ENCODE measurements at regions not wholly inside any gene's neighbourhood (a gene's known extent, or its start where the extent isn't known, plus 50 kb on each side); places are given as distances from the start of the nearest gene placed in this dataset.
"Not testable (repeated sequence)": the region's sequence is repeated elsewhere in the genome, so short reads cannot be mapped to it uniquely, and the experiment has no call there.

- H3K4me3 ChIP-seq (ENCODE audit: low read depth, low read length), result no peak overlapping the region
- in situ Hi-C loops (cut with HindIII; ENCODE audit: low sequenced_read_pairs), result no loop called here
- TF ChIP-seq CTCF (IDR thresholded peaks at IDR 0.05; ENCODE audit: low read depth, low read length), result no peak
- no peak for DNase-seq (ENCODE audit: low read depth, low spot score)
Observed at GRCh38 chr3:194950906-194951628, 265.4 kb downstream of the FAM43A start.

- DNase-seq (ENCODE audit: low read depth, low spot score); in situ Hi-C loops (cut with HindIII; ENCODE audit: low sequenced_read_pairs): not testable (repeated sequence)
Observed at GRCh38 chr3:194951629-194951920, 265.9 kb downstream of the FAM43A start.

DNA sequence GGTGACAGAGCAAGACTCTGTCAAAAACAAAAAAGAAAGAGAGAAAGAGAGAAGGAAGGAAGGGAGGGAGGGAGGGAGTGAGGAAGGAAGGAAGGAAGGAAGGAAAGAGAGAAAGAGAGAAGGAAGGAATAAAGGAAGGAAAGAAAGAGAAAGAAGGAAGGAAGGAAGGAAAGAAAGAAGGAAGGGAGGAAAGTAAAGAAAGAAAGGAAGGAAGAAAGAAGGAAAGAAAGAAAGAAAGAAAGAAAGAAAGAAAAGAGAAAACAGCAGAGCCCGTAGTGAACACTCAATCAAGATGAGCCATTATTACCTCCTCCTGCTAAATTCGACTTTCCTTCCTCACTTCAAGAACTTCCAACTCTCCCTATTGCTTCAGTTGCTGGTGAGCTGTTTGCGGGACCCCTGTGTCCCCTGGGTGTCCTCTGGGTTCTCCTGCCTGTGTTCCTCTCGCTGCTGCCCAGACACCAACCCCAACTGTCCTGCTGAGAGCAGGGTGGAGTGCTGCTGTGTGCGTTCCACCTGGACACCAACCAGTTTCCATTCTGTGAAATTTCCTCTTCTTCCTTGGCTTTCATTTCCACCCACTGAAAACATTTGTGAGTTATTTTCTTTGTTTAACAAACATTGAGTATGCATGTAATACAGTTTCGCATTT is 266.4 kb downstream of the FAM43A start:
- no peak for DNase-seq (ENCODE audit: low read depth, low spot score)
- in situ Hi-C loops (cut with HindIII; ENCODE audit: low sequenced_read_pairs), result no loop called here
- no peak for TF ChIP-seq CTCF (IDR thresholded peaks at IDR 0.05; ENCODE audit: low read depth, low read length)
- no peak overlapping the region for H3K4me3 ChIP-seq (ENCODE audit: low read depth, low read length)

More at GRCh38 chr3:194951629-194951920, 265.9 kb downstream of the FAM43A start:
- not testable (repeated sequence) for H3K4me3 ChIP-seq (ENCODE audit: low read depth, low read length)

DNA sequence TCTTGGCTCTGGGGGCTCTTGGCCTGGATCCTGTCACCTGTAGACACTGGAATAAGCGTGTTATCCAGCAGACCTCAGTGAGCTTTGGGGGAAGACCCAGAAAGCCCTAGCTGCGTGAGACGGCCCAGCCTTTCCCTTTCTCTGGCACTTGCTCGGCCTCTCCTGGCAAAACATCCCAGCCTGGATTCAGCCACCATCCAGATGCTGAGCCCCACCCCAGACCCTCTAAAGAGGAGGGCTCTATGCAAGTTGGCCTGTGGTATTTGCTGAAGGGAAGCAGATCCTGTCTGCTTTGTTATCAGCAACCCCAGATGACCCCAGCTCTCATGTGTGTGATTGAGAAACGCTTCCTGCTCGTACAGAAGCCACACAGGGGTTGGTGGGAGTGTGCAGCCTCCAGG is 267.2 kb downstream of the FAM43A start:
- no peak for DNase-seq (ENCODE audit: low read depth, low spot score)
- no peak for TF ChIP-seq CTCF (IDR thresholded peaks at IDR 0.05; ENCODE audit: low read depth, low read length)
- no peak overlapping the region for H3K4me3 ChIP-seq (ENCODE audit: low read depth, low read length)
- in situ Hi-C loops (cut with HindIII; ENCODE audit: low sequenced_read_pairs), result no loop called here

DNA sequence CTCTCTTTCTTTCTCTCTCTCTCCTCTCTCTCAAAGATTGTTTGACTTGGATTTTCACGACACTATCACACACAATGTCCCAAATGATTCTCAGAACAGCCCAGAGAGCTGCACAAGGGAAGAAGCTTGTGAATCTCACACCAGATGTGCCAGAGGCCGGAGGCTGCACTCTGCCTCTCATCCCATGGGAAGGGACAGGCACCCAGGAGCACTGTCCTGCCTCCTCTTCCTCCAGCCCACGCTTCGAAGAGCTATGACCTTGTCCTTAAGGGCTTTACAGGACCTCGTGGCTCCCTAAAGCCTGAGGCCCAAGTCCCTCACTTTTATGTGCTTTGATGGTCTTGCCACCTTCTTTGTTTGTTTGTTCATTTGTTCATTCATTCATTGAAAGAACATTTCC is 267.6 kb downstream of the FAM43A start:
- H3K4me3 ChIP-seq (ENCODE audit: low read depth, low read length), result no peak overlapping the region
- no peak for DNase-seq (ENCODE audit: low read depth, low spot score)
- in situ Hi-C loops (cut with HindIII; ENCODE audit: low sequenced_read_pairs), result no loop called here
- no peak for TF ChIP-seq CTCF (IDR thresholded peaks at IDR 0.05; ENCODE audit: low read depth, low read length)

GRCh38 chr3:194955546-194955945 is 269.9 kb downstream of the FAM43A start:
- in situ Hi-C loops (cut with HindIII; ENCODE audit: low sequenced_read_pairs), result no loop called here
- DNase-seq (ENCODE audit: low read depth, low spot score), result no peak
- no peak overlapping the region for H3K4me3 ChIP-seq (ENCODE audit: low read depth, low read length)
- no peak for TF ChIP-seq CTCF (IDR thresholded peaks at IDR 0.05; ENCODE audit: low read depth, low read length)

DNA sequence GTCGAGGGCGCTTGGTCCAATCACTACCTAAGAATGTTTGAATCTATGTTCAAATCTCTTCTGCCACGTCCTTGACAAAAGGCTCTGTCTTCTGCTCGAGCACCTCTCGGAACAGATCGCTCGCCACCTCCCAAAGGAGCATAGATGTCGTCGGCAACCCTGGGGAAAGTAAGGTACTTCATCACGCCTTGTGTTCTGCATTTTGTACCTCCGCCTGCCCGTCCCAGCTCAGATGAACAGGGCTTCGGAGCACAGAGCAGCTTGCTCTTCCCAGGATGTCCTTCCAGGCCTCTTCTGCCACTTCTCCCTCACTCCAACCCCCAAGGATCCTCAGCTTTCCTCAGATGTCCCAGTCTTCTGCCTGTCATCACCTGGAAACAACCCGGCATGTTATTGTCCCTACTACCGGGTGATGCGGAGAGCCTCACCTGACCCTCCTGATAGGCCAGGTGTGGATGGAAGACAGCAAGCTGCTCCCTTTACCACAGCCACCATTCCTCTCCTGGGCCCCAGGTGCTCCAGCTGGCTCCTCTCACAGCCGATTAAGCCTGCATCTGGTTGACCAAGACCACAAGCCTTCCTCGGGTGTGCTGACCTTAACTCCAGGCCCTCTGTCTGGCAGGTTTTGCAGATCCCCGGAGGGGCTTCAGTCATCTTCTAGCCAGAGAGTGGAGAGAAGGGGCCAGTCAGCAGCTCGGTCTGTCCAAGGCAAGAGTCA is 270.5 kb downstream of the FAM43A start:
- in situ Hi-C loops (cut with HindIII; ENCODE audit: low sequenced_read_pairs), result no loop called here
- DNase-seq (ENCODE audit: low read depth, low spot score), result no peak
- no peak for TF ChIP-seq CTCF (IDR thresholded peaks at IDR 0.05; ENCODE audit: low read depth, low read length)
- H3K4me3 ChIP-seq (ENCODE audit: low read depth, low read length), result no peak overlapping the region

Data from astrocyte of the spinal cord (primary cell).